HG02840 (cell line): ENCODE measurements at regions not wholly inside any gene's neighbourhood (a gene's known extent, or its start where the extent isn't known, plus 50 kb on each side); places are given as distances from the start of the nearest gene placed in this dataset.
"Not testable (repeated sequence)": the region's sequence is repeated elsewhere in the genome, so short reads cannot be mapped to it uniquely, and the experiment has no call there.

Experiments used
- ATAC-seq: cut with Tn5 transposase; IDR thresholded peaks from one replicate; pipeline ENCODE4 v1.9.1; 2021; ENCODE audit warnings: mild to moderate bottlenecking, moderate library complexity, moderate number of reproducible peaks; ENCODE audit not compliant: unreplicated experiment, low FRiP score

DNA sequence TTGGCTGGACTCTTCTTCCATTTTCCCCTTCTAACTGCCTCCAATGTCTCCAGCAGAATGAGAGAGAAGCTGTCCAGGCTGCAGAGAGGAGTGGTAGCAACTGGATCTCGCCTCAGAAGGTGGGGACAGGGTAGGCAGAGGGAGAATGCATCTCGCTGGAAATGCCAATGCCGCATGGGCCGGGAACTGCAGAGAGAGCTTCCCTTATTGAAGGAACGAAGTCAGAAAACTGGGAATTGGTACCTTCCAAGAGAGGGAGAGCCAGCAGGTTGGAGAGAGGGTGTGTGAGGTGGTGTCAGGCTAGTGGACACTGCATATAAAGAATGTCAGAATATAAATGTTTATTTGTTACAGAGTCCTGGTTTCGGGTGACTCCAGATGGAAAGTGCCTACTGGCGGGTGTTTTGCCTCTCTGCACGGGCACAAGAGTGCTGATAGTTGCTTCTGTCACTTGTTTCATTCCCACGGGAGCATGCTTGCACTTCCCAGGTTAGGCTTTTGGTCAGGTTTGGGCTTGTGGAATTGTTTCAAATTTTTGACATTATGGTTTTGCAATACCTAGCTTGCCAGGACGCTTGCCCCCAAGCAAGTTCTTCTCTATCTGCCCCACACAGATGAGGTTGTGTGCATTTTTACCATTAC is 156.8 kb upstream of the STS start:
- no peak for ATAC-seq

DNA sequence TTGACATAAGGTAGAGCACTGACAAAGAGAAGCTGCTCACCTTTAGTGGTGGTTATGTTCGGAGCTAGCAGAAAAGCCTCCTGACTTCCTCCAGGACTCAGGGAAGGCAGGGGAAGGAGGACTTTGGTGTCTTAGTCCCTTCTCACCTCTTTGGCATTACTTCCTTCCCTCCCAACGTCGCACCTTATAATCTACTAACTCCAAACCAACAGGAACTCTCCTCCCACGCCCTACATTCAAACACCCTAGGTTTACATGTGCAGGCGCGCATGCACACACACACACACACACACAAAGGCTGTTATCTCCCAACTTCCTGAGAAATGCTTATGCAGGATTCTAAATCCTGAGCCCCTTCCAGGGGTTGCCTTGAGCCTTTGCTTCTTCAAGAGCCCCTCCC is 157.7 kb upstream of the STS start:
- ATAC-seq: no peak

GRCh38 chrX:6988694-6989093 is 158.8 kb upstream of the STS start:
- ATAC-seq: not testable (repeated sequence)

DNA sequence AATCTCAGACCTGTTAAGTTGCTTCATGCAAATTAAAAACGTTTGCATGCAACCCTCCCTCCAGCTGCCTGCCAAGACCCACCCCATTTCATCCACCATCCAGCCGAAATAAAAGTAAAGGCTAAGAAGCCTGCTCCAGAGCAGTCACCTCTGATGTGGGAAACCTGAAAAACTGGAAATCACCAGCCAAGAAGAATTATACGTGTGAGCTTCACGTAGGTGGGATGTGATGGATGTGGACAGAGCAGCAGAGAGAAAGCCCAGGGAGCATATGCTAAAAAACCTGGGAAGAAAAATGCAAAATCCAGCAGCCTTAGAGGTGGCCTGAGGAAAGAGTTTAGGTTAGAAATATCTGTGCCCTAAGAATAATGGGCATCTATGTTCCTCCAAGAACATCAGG is 160.6 kb upstream of the STS start:
- no peak for ATAC-seq

DNA sequence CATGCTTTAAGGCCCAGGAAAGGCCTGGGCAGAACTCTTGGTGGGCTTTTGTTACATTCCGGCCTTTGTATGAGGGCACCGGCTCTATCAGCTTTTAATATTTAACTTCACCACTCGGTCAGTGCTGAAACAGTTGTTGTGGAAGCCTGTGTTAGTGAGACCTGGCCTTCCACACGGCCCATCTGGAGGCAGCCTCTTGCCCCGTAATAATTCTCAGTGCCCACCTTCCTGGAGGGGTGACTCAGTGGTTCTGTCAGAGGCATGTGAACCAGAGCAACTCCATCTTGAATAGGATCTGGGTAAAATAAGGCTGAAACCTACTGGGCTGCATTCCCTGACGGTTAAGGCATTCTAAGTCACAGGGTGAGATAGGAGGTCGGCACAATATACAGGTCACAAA is 162.0 kb upstream of the STS start:
- ATAC-seq: no peak

DNA sequence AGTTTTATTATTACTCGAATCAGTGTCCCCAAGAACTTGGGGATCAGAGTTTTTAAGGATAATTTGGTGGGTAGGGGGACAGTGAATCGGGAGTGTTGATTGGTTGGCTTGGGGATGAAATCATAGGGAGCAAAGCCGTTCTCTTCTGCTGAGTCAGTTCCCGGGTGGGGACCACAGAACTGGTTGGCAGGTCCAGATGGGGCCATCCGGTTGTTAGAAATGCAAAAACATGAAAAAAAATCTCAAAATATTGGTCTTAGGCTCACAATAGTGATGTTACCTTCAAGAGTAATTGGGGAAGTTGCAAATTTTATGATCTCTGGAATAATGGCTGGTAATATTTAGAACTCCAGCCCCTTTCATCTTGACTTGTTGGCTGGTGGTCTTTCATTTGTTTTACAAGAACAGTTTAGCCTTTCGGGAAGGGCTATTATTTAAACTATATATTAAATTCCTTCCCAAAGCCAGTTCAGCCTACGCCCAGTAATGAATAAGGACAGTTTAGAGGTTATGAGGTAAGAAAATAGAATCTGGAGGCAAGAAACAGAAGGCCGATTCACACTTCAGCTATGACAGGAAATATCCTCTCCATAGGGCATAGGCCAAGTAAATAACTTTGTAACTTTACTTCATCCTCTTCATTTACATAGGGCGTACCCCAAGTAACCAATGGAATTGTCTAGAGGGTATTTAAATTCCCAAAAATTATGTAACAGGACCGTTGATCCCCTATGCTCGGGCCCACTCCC is 164.1 kb upstream of the STS start:
- no peak for ATAC-seq

DNA sequence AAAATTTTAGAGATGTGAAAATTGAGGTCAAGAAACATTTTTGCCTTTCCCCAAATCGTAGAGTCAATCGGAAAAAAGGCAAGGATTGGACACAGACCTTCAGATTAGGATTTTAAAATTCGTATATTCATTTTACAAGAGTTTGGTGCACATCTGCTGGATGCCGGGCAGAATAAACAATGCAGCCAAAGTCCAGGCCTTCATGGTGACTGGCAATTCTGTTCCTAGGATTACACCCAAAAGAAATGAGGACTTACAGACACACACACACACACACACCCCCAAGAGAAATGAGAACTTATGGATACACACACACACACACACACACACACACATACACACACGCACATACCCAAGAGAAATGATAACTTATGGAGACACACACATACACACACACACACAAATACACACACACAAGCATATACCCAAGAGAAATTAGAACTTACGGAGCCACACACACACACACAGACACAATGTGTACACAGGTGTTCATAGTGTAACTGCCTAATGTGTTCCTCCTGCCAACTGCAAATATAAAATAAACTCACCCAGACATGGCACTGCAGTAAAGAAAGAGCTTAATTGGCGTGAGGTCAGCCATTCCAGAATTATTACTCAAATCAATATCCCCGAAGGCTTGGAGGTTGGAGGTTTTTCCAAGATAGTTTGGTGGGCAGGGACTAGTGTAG is 165.7 kb upstream of the STS start:
- no peak for ATAC-seq

GRCh38 chrX:6980981-6981380 is 166.5 kb upstream of the STS start:
- no peak for ATAC-seq

DNA sequence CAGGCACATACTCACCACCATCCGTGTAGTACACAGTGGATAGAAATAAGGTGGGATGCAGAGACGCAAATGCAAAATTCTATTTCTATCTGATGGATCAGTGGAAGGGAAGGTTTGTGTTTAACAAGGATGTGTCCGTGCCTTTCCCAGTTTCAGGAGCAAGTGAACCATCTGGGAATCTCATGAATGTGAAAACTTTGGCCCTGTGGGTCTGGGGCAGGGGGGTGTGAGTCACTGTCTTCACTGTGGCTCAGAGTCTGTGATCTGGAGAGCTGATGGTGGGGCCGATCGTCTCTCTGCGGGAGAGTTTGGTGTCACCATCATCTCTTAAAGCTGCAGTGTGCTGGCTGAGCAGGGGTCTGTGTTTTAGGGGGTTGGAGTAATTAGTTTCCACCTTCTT is 179.3 kb upstream of the STS start:
- ATAC-seq: no peak

- ATAC-seq: no peak
These were observed 181.8 kb upstream of the STS start for GRCh38 chrX:6965729-6966128.

GRCh38 chrX:6962006-6962355 is 185.5 kb upstream of the STS start:
- no peak for ATAC-seq

DNA sequence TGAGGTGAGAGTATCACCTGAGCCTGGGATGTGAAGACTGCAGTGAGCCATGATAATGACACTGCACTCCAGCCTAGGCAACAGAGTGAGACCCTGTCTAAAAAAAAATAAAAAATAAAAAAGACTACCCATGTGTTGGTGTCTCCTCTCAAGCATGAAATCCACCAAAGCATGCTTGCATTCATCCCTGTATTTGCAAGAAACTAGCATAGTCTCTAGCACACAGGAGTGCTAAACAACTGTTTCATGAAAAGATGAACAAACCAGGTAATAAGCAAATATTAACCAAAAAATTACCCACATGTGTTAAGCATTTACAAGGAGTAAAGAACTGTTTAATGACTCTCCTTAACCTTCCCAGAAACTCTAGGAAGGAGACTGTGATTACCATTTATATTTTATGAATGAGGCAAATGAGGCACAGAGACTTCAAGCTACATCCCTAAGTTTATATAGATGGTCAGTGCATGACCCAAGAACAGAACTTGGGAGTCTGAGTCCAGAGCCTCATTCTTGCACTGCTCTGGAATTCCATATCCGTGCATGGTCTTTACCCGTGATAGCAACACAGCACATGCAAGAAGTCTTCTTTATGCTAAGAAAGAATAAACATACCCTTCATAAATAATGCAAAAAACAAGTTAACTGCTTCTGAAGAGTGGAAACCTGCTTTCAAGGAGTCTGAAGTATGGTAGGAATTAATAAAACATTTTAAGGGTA is 186.1 kb upstream of the STS start:
- no peak for ATAC-seq

GRCh38 chrX:6959006-6959405 is 188.5 kb upstream of the STS start:
- no peak for ATAC-seq

- no peak for ATAC-seq
These were observed 192.7 kb upstream of the STS start for GRCh38 chrX:6954836-6955235.

DNA sequence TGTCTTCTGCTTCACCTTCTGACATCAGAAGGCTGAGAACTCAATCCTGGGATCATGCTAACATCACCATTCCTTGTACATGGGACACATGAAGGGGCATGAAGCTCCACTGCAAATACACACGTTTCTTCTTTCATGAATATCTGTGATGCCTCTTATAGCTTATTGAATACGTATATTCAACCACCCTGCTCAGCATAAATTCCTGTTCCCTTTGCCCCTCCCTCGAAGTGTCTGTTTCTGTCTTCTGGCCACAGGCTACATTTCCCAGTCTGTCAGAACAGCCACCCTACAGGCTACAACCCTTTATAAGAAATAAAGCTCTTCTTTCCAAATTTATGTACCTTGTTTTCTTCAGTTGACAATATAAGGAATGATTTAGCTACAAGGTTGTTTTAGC is 201.3 kb upstream of the STS start:
- no peak for ATAC-seq

- no peak for ATAC-seq
These were observed 206.5 kb upstream of the STS start for GRCh38 chrX:6941041-6941440.

DNA sequence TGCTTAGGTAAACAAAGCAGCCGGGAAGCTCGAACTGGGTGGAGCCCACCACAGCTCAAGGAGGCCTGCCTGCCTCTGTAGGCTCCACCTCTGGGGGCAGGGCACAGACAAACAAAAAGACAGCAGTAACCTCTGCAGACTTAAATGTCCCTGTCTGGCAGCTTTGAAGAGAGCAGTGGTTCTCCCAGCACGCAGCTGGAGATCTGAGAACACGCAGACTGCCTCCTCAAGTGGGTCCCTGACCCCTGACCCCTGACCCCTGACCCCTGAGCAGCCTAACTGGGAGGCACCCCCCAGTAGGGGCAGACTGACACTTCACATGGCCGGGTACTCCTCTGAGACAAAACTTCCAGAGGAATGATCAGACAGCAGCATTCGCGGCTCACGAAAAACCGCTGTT is 214.6 kb upstream of the STS start:
- not testable (repeated sequence) for ATAC-seq

- no peak for ATAC-seq
These were observed 217.1 kb upstream of the STS start for GRCh38 chrX:6930307-6930849.

DNA sequence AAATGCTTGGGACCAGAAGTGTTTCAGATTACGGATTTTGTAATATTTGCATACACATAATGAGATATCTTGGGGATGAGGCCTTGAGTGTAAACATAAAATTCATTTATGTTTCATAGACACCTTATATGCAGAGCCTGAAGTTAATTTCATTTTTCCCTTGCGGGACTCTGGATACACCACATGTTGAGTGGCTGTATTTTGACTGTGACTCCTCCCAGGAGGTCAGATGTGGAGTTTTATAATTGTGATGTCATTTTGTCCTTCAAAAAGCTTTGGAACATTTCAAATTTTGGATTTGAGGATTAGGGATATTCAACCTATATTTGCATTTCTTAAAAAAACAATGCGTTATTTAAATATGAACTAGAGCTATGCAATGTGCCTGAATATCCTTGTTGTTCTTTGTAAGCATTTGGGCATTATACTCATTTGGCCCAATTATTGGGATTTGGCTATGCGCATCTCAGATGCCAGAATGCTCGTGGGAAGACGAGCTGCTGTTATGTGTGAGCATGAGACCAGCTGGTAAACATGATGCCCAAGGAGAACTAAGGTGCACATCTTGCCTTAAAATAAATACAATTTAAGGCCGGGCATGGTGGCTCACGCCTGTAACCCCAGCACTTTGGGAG is 223.0 kb upstream of the STS start:
- no peak for ATAC-seq

- no peak for ATAC-seq
These were observed 229.8 kb upstream of the STS start for GRCh38 chrX:6917666-6918065.

GRCh38 chrX:6910218-6910617 is 237.3 kb upstream of the STS start:
- ATAC-seq: no peak
